ENCODE measurements at regions not wholly inside any gene's neighbourhood (a gene's known extent, or its start where the extent isn't known, plus 50 kb on each side); places are given as distances from the start of the nearest gene placed in this dataset.

DNA sequence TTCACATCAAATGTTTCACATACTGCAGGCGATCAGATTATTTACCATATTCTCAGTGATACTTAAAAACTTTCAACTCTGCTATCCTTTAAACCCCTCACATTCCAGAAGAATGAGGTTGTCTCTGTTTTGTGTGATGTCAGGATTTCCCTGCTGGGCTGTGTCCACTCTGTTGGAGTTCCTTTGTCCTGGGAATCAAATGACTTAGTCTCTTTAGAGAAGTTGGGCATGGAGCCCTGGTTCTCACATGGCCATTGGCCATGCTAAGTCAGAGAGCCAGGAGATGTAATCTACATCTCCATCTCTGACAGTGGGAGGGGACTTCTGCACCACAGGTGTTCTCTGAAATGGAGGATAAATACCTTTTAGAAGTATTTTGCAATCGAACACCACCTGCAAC is 205.1 kb upstream of the MAF start:
- TF ChIP-seq, protein P1, sequence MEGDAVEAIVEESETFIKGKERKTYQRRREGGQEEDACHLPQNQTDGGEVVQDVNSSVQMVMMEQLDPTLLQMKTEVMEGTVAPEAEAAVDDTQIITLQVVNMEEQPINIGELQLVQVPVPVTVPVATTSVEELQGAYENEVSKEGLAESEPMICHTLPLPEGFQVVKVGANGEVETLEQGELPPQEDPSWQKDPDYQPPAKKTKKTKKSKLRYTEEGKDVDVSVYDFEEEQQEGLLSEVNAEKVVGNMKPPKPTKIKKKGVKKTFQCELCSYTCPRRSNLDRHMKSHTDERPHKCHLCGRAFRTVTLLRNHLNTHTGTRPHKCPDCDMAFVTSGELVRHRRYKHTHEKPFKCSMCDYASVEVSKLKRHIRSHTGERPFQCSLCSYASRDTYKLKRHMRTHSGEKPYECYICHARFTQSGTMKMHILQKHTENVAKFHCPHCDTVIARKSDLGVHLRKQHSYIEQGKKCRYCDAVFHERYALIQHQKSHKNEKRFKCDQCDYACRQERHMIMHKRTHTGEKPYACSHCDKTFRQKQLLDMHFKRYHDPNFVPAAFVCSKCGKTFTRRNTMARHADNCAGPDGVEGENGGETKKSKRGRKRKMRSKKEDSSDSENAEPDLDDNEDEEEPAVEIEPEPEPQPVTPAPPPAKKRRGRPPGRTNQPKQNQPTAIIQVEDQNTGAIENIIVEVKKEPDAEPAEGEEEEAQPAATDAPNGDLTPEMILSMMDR (conservative IDR thresholded peaks at IDR 0.05; ENCODE audit: low read depth, low read length), result no peak
- TF ChIP-seq EZH2 (IDR thresholded peaks at IDR 0.05; ENCODE audit: low read length, unreplicated experiment), result no peak
- no peak for TF ChIP-seq EZH2phosphoT487 (IDR thresholded peaks at IDR 0.05; ENCODE audit: borderline replicate concordance, low read length)

All from PC-3 (cell line).